Central memory CD8-positive, alpha-beta T cell (primary cell): ENCODE measurements at regions not wholly inside any gene's neighbourhood (a gene's known extent, or its start where the extent isn't known, plus 50 kb on each side); places are given as distances from the start of the nearest gene placed in this dataset.
A peak's percentile ranks its signal among the peaks of the same experiment; 100 is the strongest.
"Not testable (repeated sequence)": the region's sequence is repeated elsewhere in the genome, so short reads cannot be mapped to it uniquely, and the experiment has no call there.

ENCODE experiments used
- ATAC-seq: fragments of 150-1000 bp; cut with Tn5 transposase; replicated peaks from 2 replicates; pipeline ENCODE4 v1.10.0; 2022; ENCODE audit warnings: mild to moderate bottlenecking, moderate FRiP score, moderate number of reproducible peaks; ENCODE audit not compliant: poor library complexity, severe bottlenecking; ENCODE audit errors: extremely low read depth
- DNase-seq, 2 donors: peaks; one replicate each; pipeline ENCODE4 v3.0.0; 2021; ENCODE audit warnings: low spot score in 2 of 2
- H3K27ac Mint-ChIP-seq: one replicate; pipeline ENCODE4 v1.8.0; 2022; ENCODE audit warnings: low read depth, mild to moderate bottlenecking, moderate library complexity, mixed read lengths
- H3K27me3 Mint-ChIP-seq: one replicate; pipeline ENCODE4 v1.8.0; 2022; ENCODE audit warnings: mixed read lengths
- H3K36me3 Mint-ChIP-seq: one replicate; pipeline ENCODE4 v1.8.0; 2022; ENCODE audit warnings: mild to moderate bottlenecking, moderate library complexity, mixed read lengths; ENCODE audit not compliant: insufficient read depth
- H3K4me1 Mint-ChIP-seq: one replicate; pipeline ENCODE4 v1.8.0; 2022; ENCODE audit warnings: mixed read lengths
- H3K4me3 Mint-ChIP-seq: one replicate; pipeline ENCODE4 v1.8.0; 2022; ENCODE audit warnings: mild to moderate bottlenecking, moderate library complexity, mixed read lengths
- H3K9me3 Mint-ChIP-seq: one replicate; pipeline ENCODE4 v1.8.0; 2022; ENCODE audit warnings: mixed read lengths

DNA sequence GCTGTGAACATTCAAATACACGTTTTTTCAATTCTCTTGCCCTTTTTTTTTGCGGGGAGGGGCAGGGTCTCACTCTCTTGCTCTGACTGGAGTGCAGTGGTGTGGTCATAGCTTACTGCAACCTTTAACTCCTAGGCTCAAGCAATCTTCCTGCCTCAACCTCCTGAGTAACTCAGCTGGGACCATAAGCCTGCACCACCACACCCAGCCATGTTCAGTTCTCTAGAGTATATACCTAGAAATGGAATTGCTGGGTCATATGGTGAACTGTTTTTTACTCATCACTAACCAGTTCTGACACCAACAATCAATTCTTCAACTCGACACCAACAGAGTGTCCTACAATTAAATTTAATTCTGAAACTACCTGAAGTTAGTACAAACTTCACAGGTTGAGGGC is 85.5 kb upstream of the ZNF169 start:
- DNase-seq = no peak
- peaks cover 31% of the 10 kb centered on the region for H3K36me3 Mint-ChIP-seq
- peak overlapping the region; percentile 29 for H3K4me3 Mint-ChIP-seq

GRCh38 chr9:94174164-94174563 is 84.9 kb upstream of the ZNF169 start:
- Mint-ChIP-seq H3K27me3 (no peaks in the 10 kb centered on the region), H3K27ac (peak overlapping the region; percentile 13), H3K36me3 (peaks cover 30% of the 10 kb centered on the region), H3K9me3 (no peaks in the 10 kb centered on the region), H3K4me3 (peak overlapping the region; percentile 29), H3K4me1 (peaks cover 64% of the 10 kb centered on the region)
- ATAC-seq (no peak), DNase-seq (no peak)

More for the DNA sequence above, 85.5 kb upstream of the ZNF169 start:
- Mint-ChIP-seq H3K9me3 (no peaks in the 10 kb centered on the region), H3K27ac (peak overlapping the region; percentile 13), H3K27me3 (no peaks in the 10 kb centered on the region), H3K4me1 (peaks cover 63% of the 10 kb centered on the region)
- ATAC-seq = peak; percentile 16

GRCh38 chr9:94175669-94176068 is 83.4 kb upstream of the ZNF169 start:
- H3K27ac Mint-ChIP-seq = peak overlapping the region; percentile 88
- DNase-seq = no peak
- no peaks in the 10 kb centered on the region for H3K27me3 Mint-ChIP-seq
- H3K36me3 Mint-ChIP-seq = peaks cover 35% of the 10 kb centered on the region
- no peak for ATAC-seq
- H3K9me3 Mint-ChIP-seq = no peaks in the 10 kb centered on the region
- peaks cover 63% of the 10 kb centered on the region for H3K4me1 Mint-ChIP-seq
- peak overlapping the region; percentile 57 for H3K4me3 Mint-ChIP-seq

DNA sequence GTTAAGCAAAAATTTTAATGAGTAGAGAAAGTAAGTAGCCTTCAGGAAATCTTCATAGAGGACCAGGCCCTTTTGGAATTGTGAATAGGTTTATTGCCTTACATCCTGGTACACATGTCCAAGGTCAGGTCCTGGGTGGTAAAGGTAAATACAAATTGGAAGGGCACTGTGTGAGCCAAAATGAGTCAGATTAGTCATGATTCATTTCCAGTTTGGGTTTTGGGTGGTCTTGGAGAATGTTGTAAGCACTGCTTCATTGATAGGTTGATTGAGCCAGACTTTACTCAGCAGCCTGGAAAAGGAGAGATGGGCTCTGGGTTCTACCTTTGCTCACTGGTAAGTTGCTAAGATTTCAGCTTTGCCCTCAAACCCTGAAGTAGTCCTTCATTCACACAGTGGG is 82.5 kb upstream of the ZNF169 start:
- H3K36me3 Mint-ChIP-seq = peaks cover 38% of the 10 kb centered on the region
- no peak overlapping the region for H3K4me3 Mint-ChIP-seq
- H3K27ac Mint-ChIP-seq = peak overlapping the region; percentile 88
- no peaks in the 10 kb centered on the region for H3K27me3 Mint-ChIP-seq
- H3K9me3 Mint-ChIP-seq = no peaks in the 10 kb centered on the region
- DNase-seq = no peak
- no peak for ATAC-seq
- peaks cover 70% of the 10 kb centered on the region for H3K4me1 Mint-ChIP-seq

DNA sequence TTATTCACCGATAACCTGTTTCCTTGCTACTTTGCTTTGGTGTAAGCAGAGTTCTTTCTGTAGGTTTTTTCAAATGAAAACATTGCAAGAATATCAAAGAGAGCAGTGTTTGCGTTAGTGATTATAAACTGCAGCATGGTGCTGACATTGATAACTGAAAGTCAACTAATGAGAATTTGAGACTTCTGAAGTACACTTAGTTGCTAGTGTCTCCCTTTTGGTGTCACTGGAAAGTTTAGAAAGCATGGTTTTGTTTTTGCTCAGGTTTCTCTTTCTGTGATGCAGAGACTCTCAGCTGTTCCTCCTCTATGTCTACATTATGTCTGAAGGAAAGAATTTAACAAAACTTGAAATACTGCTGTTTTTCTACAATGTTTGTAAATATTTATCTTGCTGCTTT is 80.2 kb upstream of the ZNF169 start:
- H3K27ac Mint-ChIP-seq = no peak overlapping the region
- H3K9me3 Mint-ChIP-seq = no peaks in the 10 kb centered on the region
- no peaks in the 10 kb centered on the region for H3K27me3 Mint-ChIP-seq

GRCh38 chr9:94181408-94182181 is 77.5 kb upstream of the ZNF169 start:
- H3K36me3 Mint-ChIP-seq = peaks cover 26% of the 10 kb centered on the region
- no peak for ATAC-seq
- no peaks in the 10 kb centered on the region for H3K9me3 Mint-ChIP-seq
- no peaks in the 10 kb centered on the region for H3K27me3 Mint-ChIP-seq
- H3K4me3 Mint-ChIP-seq = no peak overlapping the region
- H3K4me1 Mint-ChIP-seq = peaks cover 49% of the 10 kb centered on the region
- no peak overlapping the region for H3K27ac Mint-ChIP-seq
- no peak for DNase-seq

More for the DNA sequence above, 80.2 kb upstream of the ZNF169 start:
- Mint-ChIP-seq H3K4me1 (peaks cover 62% of the 10 kb centered on the region), H3K4me3 (no peak overlapping the region), H3K36me3 (peaks cover 37% of the 10 kb centered on the region)
- ATAC-seq (peak; percentile 24), DNase-seq (no peak)

DNA sequence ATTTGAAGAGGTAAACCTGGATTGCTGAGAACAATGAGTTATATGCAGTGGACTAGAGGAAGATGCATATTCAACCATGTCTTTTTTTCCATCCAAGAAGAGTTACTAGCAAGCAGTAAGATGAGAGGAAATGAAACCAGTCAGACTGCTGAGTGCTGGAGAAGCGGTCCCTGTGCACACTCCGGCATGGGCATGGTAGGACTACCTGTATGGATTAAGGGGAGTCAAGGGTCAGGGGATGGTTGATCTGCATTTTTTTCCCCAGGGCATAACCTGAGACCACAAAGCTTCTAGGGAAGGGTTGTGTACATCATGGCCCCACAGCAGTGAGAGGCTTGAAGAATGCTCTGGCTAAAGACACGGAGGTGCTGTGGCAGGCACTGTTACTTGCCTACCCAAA is 76.6 kb upstream of the ZNF169 start:
- Mint-ChIP-seq H3K36me3 (peaks cover 18% of the 10 kb centered on the region), H3K4me3 (no peak overlapping the region), H3K4me1 (peaks cover 44% of the 10 kb centered on the region), H3K9me3 (no peaks in the 10 kb centered on the region), H3K27me3 (no peaks in the 10 kb centered on the region), H3K27ac (no peak overlapping the region)
- ATAC-seq (no peak), DNase-seq (no peak)

DNA sequence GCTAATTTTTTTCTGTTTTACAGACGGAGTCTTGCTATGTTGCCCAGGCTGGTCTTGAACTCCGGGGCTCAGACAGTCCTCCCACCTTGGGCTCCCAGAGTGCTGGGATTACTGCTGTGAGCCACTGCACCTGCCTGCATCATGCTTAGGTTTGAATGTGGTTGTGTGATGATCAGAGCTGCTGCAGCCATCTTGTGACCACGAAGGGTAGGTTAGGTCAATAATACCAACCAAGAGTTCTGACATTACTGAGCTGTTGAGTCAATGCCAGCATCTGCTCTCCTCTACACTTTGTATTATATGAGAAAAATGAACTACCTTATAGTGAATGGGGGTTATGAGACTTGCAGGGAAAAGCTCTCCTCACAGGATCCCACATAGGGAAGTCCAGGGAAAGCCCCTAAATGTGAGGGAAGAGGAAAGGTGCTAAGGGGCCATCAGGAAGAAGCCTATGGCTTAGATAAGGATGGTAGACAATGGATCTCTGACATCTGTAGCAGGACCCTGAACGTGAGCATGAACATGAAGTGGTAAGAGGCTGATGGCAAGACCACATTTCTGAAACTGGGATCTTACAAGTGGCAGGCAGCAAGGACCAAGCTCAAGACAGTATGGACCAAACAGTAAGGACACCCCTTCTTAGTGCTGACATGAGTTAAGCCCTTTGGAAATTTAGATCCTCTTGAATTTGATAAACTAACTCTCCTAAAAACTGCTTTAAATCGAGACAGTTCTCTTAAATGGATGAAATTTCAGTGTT is 75.7 kb upstream of the ZNF169 start:
- ATAC-seq (no peak), DNase-seq (no peak)
- no peak overlapping the region for H3K4me3 Mint-ChIP-seq
- H3K9me3 Mint-ChIP-seq = no peaks in the 10 kb centered on the region
- no peaks in the 10 kb centered on the region for H3K27me3 Mint-ChIP-seq
- H3K27ac Mint-ChIP-seq = no peak overlapping the region
- H3K36me3 Mint-ChIP-seq = peaks cover 15% of the 10 kb centered on the region
- peaks cover 44% of the 10 kb centered on the region for H3K4me1 Mint-ChIP-seq

- Mint-ChIP-seq H3K27ac (no peak overlapping the region), H3K4me1 (peaks cover 13% of the 10 kb centered on the region), H3K36me3 (peaks cover 2% of the 10 kb centered on the region), H3K4me3 (no peak overlapping the region), H3K27me3 (no peaks in the 10 kb centered on the region), H3K9me3 (no peaks in the 10 kb centered on the region)
- no peak for ATAC-seq
- DNase-seq = no peak
Measured at GRCh38 chr9:94188246-94188645, 70.9 kb upstream of the ZNF169 start.

DNA sequence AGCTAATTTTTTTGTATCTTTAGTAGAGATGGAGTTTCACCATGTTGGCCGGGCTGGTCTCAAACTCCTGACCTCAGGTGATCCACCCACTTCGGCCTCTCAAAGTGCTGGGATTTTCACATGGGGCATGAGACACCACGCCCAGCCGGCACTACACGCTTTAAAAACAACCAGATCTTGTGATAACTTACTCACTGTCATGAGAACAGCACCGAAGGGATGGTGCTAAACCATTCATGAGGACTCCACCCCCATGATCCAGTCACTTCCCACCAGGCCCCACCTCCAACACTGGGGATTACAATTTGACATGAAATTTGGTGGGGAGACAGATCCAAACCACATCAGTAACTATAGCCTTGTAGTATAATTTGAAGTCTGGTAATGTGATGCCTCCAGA is 67.4 kb upstream of the ZNF169 start:
- not testable (repeated sequence) for H3K4me1 Mint-ChIP-seq, H3K27me3 Mint-ChIP-seq, H3K27ac Mint-ChIP-seq, H3K36me3 Mint-ChIP-seq, ATAC-seq, H3K4me3 Mint-ChIP-seq, DNase-seq
- peaks cover 11% of the 10 kb centered on the region for H3K9me3 Mint-ChIP-seq

DNA sequence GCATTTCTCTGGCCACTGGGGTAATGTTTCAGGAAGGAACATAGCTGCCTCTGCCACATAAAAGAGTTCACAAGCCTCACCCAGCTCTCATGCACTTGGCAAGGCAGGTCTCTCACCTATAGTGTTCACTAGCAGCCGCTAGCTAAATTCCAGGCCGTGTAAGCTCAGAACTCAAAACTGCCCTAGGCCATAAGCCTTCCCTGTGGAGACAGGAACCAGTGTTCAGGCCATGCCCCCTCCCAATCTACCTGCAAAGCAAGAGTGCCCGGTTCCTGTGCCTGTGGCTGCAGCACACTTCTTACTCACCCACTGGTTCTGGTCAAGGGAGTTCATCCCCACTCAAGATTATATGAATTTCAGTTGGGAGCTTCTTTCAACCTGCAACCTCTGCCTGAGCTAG is 60.7 kb upstream of the ZNF169 start:
- H3K9me3 Mint-ChIP-seq = peaks cover 10% of the 10 kb centered on the region
- DNase-seq (no peak), ATAC-seq (no peak)
- no peak overlapping the region for H3K27ac Mint-ChIP-seq
- no peaks in the 10 kb centered on the region for H3K36me3 Mint-ChIP-seq
- H3K4me3 Mint-ChIP-seq = no peak overlapping the region
- no peaks in the 10 kb centered on the region for H3K4me1 Mint-ChIP-seq
- H3K27me3 Mint-ChIP-seq = no peaks in the 10 kb centered on the region

- H3K9me3 Mint-ChIP-seq = peaks cover 11% of the 10 kb centered on the region
- H3K27me3 Mint-ChIP-seq = peaks cover 12% of the 10 kb centered on the region
- ATAC-seq (no peak), DNase-seq (no peak)
- H3K4me3 Mint-ChIP-seq = no peak overlapping the region
- no peak overlapping the region for H3K27ac Mint-ChIP-seq
- no peaks in the 10 kb centered on the region for H3K36me3 Mint-ChIP-seq
- H3K4me1 Mint-ChIP-seq = no peaks in the 10 kb centered on the region
Measured at GRCh38 chr9:94199776-94200175, 59.3 kb upstream of the ZNF169 start.

DNA sequence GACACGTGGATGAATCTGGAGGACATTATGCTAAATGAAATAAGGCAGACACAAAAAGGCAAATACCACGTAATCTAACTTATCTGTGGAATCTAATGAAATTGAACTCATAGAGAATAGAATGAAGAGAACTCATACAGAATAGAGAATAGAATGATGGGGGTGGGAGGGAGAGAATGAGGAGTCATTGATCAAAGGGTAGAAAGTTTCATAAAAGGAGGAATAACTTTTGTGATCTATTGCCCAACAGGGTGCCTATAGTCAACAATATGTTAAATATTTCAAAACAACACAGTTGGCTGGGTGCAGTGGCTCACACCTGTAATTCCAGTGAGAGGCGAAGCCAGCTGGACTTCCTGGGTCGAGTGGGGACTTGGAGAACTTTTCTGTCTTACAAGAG is 54.9 kb upstream of the ZNF169 start:
- peaks cover 9% of the 10 kb centered on the region for H3K9me3 Mint-ChIP-seq
- no peak for DNase-seq
- H3K36me3 Mint-ChIP-seq = no peaks in the 10 kb centered on the region
- no peak overlapping the region for H3K4me3 Mint-ChIP-seq
- H3K4me1 Mint-ChIP-seq = no peaks in the 10 kb centered on the region
- no peak overlapping the region for H3K27ac Mint-ChIP-seq
- ATAC-seq = no peak
- H3K27me3 Mint-ChIP-seq = peaks cover 25% of the 10 kb centered on the region
